Mononuclear cell (primary cell): ENCODE measurements at regions not wholly inside any gene's neighbourhood (a gene's known extent, or its start where the extent isn't known, plus 50 kb on each side); places are given as distances from the start of the nearest gene placed in this dataset.

Source experiments
- H3K27me3 ChIP-seq: 2 replicates; pipeline ENCODE4 v1.6.0; 2011; ENCODE audit warnings: low read length, control low read depth; ENCODE audit not compliant: insufficient read depth
- H3K4me1 ChIP-seq: 2 replicates; pipeline ENCODE4 v1.5.1; 2011; ENCODE audit warnings: mild to moderate bottlenecking, low read length, control low read depth; ENCODE audit not compliant: insufficient read depth
- H3K4me3 ChIP-seq: 2 replicates; pipeline ENCODE4 v1.5.1; 2011; ENCODE audit warnings: mild to moderate bottlenecking, low read length, moderate library complexity
- H3K9me3 ChIP-seq: 2 replicates; pipeline ENCODE4 v1.5.1; 2011; ENCODE audit warnings: low read depth, mild to moderate bottlenecking, control low read depth, low read length

DNA sequence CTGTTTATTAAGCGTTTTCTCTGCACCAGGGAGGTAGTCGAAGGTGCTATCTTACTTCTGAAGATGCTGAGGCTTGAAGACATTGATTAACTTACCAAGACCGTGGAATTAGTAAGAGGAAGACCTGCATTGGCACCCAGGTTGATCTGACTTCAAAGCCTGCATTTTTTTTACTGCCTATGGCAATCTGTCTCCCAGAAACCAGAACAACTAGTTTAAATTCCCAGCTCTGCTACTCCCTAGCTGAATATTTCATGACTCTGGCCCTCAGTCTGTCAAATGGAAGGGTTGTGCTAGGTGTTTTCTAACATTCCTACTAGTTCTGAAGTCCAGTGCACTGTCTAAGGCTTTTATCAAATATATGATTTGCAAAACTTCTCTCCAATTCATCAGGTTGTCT, 52.0 kb upstream of the GRAMD1B start:
- no peaks in the 10 kb centered on the region for H3K27me3 ChIP-seq
- no peaks in the 10 kb centered on the region for H3K9me3 ChIP-seq
- H3K4me1 ChIP-seq = peaks cover 5% of the 10 kb centered on the region
- no peak overlapping the region for H3K4me3 ChIP-seq

DNA sequence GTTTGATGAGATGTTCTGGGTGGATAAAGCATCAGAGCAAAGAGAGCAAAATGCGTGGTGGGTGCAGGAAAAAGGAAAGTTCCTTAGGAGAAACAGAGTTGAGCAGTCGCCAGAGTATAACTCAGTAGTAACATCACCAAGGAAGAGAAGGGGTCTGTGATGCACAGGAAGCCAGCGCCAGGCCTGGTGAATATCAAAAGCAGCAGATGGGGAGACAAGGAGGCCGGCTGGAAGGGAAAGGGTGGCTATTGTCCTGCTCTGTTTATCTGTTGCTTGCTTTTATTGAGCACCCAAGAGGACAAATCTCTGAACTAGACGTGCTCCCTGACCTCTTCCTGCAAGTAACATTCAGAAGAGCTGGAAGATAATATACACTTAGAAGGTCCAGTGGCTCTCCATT, 52.7 kb upstream of the GRAMD1B start:
- H3K9me3 ChIP-seq = no peaks in the 10 kb centered on the region
- no peak overlapping the region for H3K4me3 ChIP-seq
- no peaks in the 10 kb centered on the region for H3K27me3 ChIP-seq
- H3K4me1 ChIP-seq = peaks cover under 1% of the 10 kb centered on the region

DNA sequence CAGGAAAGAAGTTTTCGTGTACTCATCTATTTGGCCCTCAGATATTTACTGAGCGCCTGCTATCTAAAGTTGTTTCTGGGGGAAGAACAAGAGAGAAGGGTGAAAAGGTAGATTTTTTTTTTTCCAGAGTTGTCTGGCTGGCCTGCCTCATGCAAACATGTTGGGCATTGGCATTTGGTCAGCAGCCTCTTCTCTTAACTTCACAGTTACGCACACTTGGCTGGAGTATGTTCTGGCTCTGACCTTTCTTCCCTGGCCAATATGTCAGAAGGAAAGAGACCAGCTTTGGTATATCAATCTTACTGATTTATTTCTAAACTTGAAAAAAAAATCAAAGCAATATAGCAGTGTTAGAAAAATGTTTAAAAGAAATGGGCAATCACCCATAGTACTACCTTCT, 54.2 kb upstream of the GRAMD1B start:
- no peaks in the 10 kb centered on the region for H3K27me3 ChIP-seq
- H3K4me1 ChIP-seq = no peaks in the 10 kb centered on the region
- H3K9me3 ChIP-seq = no peaks in the 10 kb centered on the region
- no peak overlapping the region for H3K4me3 ChIP-seq

DNA sequence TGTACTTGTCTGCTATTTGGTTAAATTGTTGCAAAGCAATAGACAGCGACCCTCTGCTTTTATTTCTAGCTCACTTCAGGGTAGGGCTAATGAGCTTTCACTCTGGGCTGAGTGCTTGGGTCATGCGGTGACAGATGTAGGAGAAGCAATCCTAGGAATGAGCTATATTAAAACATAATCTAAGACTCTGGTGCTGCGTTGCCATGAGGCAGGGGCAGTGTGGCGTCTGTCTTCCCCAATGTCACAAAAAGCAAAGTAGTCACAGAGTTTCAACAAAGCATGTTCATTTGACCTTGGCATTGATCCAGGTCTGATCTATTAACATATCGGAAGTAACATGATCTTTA, 55.5 kb upstream of the GRAMD1B start:
- Histone ChIP-seq H3K4me3 (no peak overlapping the region), H3K27me3 (no peaks in the 10 kb centered on the region), H3K4me1 (no peaks in the 10 kb centered on the region), H3K9me3 (no peaks in the 10 kb centered on the region)

DNA sequence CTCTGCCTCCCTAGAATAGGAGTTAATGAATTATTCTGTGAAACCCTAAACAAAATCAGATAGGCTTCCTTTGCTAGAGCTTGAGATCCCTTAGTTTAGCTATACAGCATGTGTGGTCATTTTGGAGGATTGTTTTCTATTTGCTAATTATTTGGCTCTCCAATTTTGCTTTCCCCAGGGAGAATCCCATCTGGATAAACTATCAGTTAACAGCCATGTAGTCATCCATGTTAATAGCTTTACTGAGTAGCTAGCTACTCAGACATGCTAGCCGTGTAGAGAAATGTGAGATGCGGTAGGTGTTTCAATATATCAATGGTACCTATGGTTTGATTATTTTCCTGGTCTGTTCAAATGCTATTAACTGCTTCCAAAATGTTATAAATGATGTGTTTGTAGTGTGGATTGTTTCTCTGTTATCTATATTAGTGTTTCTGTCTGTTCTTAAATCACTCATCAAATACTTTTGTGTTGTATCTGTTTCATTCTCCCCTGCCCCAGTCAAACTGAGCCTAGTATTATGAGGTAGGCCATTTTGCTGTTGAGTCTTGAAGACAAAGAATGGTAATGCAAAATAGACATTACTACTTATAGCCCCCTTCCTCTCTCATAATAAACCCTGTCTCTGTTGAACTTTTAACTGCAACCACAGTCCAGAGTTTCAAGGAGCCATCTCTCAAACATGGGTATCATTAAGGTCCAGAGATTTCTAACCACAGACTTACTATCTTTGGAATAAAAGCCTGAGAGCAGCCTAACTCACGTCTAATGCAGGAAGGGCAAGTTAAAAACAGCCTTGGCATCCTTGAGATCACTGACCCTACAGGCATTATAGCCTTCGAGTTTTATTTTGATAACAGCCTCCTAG, 56.1 kb upstream of the GRAMD1B start:
- Histone ChIP-seq H3K4me3 (no peak overlapping the region), H3K27me3 (no peaks in the 10 kb centered on the region), H3K4me1 (no peaks in the 10 kb centered on the region), H3K9me3 (no peaks in the 10 kb centered on the region)

DNA sequence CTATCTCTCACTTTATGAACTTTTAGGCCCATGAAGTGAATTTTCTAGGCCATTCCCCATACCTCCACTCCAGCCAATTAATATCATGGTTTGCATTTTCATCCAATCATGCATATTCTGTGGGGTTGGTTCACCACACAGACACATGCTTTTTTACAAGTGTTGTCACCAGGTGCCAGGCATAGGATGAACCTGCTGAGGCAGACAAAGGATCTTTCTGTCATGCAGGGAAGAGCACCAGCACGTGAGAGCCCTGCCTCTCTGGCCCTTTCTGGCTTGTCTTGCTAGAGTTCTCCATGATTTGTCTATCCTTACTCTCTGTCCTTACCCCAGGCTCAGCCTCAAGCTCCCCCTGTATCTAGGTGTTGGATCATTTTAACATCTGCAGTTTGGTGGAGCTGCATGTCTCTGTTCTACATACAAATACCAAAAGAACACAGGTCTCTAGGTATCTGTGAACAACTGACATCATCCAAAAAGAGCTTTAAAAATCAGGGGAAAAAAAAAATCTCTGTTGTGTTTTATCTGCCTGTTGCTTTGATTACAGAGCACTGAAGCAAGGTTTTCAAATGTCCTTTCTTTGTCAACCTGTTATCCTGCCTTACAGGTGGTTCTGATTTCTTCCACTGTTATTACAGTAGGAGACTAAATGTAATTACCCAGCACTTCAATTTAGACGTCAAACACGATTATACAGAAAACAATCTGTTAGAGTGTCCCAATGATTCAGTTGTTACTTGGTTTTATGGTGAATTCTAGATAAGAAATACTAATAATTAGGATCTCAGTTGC, 58.4 kb upstream of the GRAMD1B start:
- H3K4me1 ChIP-seq = no peaks in the 10 kb centered on the region
- no peak overlapping the region for H3K4me3 ChIP-seq
- H3K27me3 ChIP-seq = no peaks in the 10 kb centered on the region
- no peaks in the 10 kb centered on the region for H3K9me3 ChIP-seq

DNA sequence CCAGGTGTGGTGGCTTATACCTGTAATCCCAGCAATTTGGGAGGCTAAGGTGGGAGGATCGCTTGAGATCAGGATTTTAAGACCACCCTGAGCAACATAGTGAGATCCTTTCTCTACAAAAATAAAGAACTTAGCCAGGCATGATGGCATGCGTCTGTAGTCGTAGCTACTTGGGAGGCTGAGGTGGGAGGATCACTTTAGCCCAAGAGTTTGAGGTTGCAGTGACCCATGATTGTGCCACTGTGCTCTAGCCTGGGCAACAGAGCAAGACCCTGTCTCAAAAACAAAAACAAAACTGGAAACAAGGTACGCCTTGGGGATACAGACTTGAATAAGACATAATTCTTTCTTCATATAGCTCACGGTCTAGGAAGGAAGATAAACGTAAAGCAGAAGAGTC, 63.1 kb upstream of the GRAMD1B start:
- Histone ChIP-seq H3K4me3 (no peak overlapping the region), H3K9me3 (no peaks in the 10 kb centered on the region), H3K4me1 (peaks cover 12% of the 10 kb centered on the region), H3K27me3 (peaks cover 2% of the 10 kb centered on the region)

DNA sequence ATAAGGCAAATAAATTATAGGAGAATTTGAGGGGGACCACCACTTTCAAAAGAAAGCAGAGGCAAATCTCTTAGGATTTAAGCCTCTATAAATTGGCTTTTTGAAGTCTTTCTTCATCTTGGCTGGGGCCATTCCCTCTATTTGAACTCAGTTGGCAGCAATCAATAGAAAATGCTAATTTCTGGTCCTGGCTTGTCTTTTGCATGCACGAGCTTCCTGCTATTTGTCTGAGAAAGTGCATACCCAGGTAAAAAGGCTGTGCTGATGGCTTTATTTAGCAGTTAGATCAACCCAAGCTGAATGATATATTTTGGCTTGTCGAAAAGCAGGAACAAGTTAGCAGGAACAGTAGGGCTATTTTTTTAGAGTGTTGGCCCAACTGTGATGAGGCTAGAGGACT, 64.1 kb upstream of the GRAMD1B start:
- Histone ChIP-seq H3K9me3 (no peaks in the 10 kb centered on the region), H3K27me3 (peaks cover 7% of the 10 kb centered on the region), H3K4me3 (no peak overlapping the region), H3K4me1 (peaks cover 12% of the 10 kb centered on the region)

DNA sequence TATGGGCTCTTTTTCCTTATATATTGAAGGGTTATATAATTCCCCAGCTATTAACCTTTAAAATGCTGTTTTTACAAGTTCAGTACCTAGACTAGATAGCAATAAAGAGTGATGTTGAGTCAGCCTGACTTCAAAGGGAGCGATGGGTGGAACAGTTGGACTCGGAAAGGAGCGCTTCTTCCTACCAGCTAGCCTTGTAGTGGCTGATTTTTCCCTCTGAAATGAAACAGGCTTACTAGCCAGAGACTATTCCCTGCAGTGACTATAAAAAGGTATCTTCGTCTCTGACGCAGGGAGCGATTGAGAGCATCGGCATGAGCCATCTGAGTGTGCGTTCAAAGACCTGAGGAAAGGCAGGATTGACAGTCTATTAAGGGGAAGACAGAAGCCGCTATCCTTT, 66.0 kb upstream of the GRAMD1B start:
- no peak overlapping the region for H3K4me3 ChIP-seq
- peaks cover 13% of the 10 kb centered on the region for H3K4me1 ChIP-seq

DNA sequence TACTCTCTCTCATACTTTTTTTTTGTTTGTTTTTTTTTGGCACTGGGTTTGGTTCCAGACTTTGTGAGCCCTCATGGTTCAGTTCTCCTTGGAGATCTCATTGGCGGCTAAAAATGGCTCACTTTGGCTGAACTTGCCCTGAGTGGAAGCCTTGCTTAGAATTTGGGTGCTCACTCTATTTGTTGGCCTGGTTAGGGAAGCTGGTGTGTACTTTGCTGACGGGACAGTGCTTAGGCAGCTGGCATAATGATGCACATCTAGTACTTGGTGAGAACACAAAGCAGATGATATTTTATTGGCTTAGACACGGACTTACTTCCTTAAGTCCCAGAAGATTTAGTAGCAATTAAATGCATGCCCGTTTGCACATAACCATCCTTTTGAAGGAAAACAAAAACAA, 66.5 kb upstream of the GRAMD1B start:
- H3K27me3 ChIP-seq = peaks cover 20% of the 10 kb centered on the region
- H3K4me3 ChIP-seq = no peak overlapping the region
- peaks cover 18% of the 10 kb centered on the region for H3K4me1 ChIP-seq
- H3K9me3 ChIP-seq = no peaks in the 10 kb centered on the region

More for the DNA sequence above, 66.0 kb upstream of the GRAMD1B start:
- Histone ChIP-seq H3K9me3 (no peaks in the 10 kb centered on the region), H3K27me3 (peaks cover 15% of the 10 kb centered on the region)

DNA sequence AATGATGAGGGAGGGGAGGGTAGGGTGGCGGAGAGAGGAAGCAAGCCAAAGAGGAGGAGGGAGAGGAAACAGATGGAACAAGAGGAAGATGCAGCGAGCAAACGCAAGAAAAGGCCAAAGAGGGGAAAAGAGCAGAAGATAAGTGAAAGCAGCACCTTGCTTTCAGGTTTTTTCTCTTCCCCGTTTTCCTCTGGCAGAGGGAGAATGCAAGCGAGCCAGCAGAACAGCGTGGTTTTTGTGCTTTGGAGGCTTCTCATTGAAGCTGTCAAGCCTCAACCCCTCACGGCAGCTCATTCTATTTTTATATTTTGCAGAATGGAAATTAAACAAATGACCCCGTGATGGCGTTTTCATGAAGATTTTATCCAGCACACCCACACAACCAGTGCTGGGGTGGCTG, 67.1 kb upstream of the GRAMD1B start:
- Histone ChIP-seq H3K4me3 (no peak overlapping the region), H3K9me3 (no peaks in the 10 kb centered on the region), H3K4me1 (peaks cover 24% of the 10 kb centered on the region), H3K27me3 (peaks cover 24% of the 10 kb centered on the region)

DNA sequence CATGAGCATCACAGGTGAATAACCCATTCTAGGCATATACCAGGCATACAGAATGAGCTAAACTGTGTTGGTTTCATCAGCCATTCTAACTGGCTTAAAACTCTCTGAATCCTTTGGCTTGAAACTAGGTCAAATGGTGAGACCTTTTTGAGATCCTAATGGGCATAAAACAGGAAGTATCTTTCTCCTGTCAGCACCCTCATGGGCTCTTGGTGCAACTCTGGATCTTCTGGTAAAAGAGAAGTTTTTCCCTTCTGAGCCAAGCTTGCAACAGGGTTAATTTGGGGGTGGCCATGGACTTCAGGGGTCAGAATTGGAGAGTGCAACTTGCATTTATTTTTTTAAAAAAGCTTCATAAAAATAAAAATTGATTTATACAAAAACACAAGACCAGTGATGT, 67.9 kb upstream of the GRAMD1B start:
- H3K4me3 ChIP-seq = no peak overlapping the region
- no peaks in the 10 kb centered on the region for H3K9me3 ChIP-seq
- H3K4me1 ChIP-seq = peaks cover 26% of the 10 kb centered on the region
- peaks cover 32% of the 10 kb centered on the region for H3K27me3 ChIP-seq

DNA sequence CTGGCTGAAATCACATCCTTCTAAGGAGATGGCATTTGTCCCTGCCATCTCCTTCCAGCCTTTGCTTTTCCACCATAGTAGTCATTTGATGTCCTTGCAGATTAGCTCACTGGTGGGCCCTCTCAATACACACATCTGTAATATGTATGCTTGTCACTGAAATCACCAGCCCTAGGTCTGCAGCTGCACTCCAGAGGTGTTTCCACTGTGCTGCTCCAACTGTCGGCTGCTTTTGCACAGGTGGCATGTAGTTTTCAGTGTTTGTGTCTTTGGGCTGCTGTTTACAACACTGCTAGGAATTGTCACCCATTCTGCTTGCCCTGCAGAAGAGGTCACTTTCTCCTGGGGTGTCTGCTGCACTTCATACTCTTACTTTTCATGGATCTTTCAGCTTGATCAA, 69.0 kb upstream of the GRAMD1B start:
- H3K4me1 ChIP-seq = peaks cover 26% of the 10 kb centered on the region
- H3K9me3 ChIP-seq = no peaks in the 10 kb centered on the region
- peaks cover 36% of the 10 kb centered on the region for H3K27me3 ChIP-seq
- H3K4me3 ChIP-seq = no peak overlapping the region

DNA sequence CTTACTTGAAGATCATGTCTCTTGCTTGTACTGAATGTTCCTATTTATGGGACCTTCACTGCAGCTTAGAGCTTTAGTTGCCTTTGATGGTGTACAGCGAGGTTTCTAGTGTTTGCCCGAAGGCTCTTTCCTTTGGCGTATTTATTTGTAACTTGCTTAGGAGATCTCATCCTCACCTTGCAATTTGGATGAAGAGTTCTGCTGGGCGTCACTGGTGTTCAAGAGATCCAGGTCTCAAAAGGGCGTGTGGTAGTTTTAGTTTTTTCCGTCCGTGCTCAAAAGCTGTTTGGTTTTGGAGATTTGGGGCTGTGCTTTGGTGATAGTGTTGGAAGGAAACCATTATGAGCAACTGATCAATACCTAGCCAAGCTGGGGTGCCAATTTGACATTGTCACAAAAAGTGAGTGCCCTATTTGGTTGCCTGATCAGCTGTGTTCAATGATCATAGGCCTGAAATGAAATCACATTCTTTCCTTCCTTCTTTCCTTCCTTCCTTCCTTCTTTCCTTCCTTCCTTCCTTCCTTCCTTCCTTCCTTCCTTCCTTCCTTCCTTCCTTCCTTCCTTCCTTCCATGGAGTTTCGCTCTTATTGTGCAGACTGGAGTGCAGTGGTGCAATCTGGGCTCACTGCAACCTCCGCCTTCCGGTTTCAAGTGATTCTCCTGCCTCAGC, 69.7 kb upstream of the GRAMD1B start:
- no peaks in the 10 kb centered on the region for H3K9me3 ChIP-seq
- H3K4me1 ChIP-seq = peaks cover 26% of the 10 kb centered on the region
- H3K4me3 ChIP-seq = no peak overlapping the region
- H3K27me3 ChIP-seq = peaks cover 36% of the 10 kb centered on the region
